Fibroblast of pulmonary artery (primary cell): ENCODE measurements at regions not wholly inside any gene's neighbourhood (a gene's known extent, or its start where the extent isn't known, plus 50 kb on each side); places are given as distances from the start of the nearest gene placed in this dataset.

ENCODE experiments used
- DNase-seq: peaks from one replicate; pipeline ENCODE4 v3.0.0-alpha.2; 2010; ENCODE audit warnings: low read depth
- H3K4me3 ChIP-seq: replicated peaks from 2 replicates; pipeline ENCODE4 v1.5.1; 2011; ENCODE audit warnings: low read depth, mild to moderate bottlenecking, control low read depth, low read length, moderate library complexity
- TF ChIP-seq, protein P1 (sequence below): IDR thresholded peaks from 2 replicates; pipeline ENCODE4 v1.5.1; 2011; ENCODE audit warnings: mild to moderate bottlenecking, control low read depth, low read length, inconsistent platforms; ENCODE audit errors: missing control alignments

DNA sequence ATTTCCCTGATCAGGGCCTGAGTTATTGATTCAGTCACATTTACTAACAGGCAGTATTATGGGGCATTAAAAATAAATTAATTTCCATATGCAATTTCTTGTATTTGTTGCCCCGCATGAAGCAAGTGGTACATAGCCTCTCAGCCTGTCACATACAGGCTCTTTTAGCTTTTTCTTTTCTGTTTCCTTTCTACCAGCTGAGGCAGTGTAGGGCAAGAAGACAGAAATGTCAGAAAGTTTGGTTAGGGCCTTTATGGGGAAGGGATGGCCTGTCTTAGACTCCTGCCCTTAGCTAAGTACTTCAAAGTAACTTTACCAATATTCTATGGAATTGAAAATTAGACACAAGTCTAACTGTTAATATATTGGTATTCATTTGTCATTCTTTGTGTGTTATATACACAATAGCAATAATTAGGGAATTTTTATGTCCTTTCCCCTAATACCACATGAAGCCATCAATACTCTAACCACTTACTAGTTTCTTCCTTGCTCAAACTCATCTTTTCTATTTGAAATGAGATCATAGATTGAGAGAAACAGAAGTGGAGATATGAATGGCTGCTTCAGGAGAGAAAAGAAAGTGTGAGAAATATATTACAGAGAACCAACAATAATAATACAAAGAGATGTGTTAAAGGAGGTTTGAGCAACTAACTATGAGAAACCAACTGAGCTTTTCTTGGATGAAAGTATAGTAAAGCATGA, 669.6 kb downstream of the PCDH17 start:
- no peak overlapping the region for H3K4me3 ChIP-seq
- TF ChIP-seq, protein P1, sequence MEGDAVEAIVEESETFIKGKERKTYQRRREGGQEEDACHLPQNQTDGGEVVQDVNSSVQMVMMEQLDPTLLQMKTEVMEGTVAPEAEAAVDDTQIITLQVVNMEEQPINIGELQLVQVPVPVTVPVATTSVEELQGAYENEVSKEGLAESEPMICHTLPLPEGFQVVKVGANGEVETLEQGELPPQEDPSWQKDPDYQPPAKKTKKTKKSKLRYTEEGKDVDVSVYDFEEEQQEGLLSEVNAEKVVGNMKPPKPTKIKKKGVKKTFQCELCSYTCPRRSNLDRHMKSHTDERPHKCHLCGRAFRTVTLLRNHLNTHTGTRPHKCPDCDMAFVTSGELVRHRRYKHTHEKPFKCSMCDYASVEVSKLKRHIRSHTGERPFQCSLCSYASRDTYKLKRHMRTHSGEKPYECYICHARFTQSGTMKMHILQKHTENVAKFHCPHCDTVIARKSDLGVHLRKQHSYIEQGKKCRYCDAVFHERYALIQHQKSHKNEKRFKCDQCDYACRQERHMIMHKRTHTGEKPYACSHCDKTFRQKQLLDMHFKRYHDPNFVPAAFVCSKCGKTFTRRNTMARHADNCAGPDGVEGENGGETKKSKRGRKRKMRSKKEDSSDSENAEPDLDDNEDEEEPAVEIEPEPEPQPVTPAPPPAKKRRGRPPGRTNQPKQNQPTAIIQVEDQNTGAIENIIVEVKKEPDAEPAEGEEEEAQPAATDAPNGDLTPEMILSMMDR: no peak
- no peak for DNase-seq

DNA sequence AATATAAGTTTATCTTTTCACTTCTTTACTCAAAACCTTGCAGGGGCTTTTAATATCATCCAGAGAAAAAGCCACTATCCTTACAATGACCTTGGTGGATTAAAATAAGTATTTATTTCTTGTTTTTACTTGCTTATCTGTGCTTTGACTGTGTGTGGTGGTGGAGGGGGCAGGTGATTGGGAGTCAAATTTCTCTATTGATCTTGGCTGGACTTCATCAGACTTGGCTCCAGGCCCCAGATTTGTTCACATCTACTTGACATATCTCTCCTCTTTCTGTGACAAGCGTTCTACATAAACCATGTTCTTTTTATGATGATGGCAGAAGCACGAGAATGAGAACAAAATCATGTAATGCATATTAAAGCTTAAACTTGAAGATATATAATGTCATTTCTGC, 670.8 kb downstream of the PCDH17 start:
- H3K4me3 ChIP-seq: no peak overlapping the region
- TF ChIP-seq, protein P1: no peak
- DNase-seq: no peak

DNA sequence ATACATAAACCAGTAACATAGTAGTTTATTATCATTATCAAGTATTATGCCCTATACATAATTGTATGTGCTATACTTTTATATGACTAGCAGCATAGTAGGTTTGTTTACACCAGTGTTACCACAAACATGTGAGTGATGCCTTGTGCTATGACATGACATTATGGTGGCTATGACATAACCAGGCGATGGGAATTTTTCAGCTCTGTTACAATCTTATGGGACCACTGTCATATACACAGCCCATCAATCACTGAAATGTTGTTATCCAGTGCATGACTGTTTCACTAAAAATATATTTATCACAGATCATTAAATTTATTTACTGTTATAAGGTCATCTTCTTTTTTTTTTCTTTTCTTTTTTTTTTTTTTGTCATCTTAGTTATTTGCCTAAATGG, 674.5 kb downstream of the PCDH17 start:
- TF ChIP-seq, protein P1: no peak
- DNase-seq: no peak
- no peak overlapping the region for H3K4me3 ChIP-seq

DNA sequence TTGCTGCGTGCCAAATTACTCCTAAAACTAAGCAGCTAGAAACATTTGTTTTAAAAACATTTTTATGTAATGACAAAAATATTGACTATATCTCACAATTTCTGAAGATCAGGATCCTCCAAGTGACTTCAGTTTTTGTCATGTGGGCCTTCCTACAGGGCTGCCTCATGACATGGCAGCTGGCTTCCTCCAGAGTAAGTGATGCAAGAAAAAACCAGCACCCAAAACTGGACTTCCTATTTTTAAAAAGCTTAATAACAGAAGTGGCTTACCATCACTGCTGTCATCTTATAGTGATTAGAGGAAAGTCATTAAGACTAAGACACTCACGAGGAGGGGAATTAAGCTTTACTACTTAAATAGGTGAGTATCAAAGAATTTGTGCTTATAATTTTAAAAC, 681.7 kb downstream of the PCDH17 start:
- no peak overlapping the region for H3K4me3 ChIP-seq
- TF ChIP-seq, protein P1: no peak
- DNase-seq: no peak

DNA sequence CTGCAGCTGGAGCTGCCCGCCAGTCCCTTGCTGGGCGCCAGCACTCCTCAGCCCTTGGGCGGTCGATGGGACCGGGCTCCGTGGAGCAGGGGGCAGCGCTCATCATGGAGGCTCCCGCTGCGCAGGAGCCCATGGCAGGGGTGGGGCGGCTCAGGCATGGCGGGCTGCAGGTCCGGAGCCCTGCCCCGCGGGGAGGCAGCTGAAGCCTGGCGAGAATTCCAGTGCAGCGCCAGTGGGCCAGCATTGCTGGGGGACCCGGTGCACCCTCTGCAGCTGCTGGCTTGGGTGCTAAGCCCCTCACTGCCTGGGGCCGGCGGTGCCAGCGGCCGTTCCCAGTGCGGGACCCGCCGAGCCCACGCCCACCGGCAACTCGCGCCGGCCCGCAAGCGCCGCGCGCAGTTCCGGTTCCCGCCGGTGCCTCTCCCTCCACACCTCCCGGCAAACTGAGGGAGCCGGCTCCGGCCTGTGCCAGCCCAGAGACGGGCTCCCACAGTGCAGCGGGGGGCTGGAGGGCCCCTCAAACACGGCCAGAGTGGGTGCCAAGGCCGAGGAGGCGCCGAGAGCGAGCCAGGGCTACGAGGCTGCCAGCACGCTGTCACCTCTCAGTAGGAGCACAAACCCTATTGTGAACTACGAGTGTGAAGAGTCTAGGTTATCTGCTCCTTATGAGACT, 687.1 kb downstream of the PCDH17 start:
- no peak for DNase-seq
- TF ChIP-seq, protein P1: no peak

DNA sequence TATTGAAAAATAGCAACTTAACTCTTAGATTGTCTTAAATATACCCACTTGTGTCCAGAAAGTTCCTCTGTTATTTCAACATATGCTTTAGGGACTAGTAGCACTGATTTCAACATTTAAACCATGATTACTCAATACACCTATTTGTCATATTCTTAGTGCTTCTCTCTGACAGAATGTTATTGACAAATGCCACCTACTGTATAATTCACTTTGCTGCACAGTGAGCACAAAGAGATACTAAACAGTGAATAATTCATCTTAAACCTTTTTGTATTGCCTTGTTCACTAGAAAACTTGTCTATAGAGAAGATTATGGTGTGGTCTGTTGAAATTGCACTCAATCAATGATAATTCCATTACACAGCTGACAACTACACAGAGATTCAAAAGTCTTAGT, 692.6 kb downstream of the PCDH17 start:
- TF ChIP-seq, protein P1: no peak
- no peak overlapping the region for H3K4me3 ChIP-seq
- DNase-seq: peak; percentile 3

More for the DNA sequence above, 687.1 kb downstream of the PCDH17 start:
- H3K4me3 ChIP-seq: no peak overlapping the region

DNA sequence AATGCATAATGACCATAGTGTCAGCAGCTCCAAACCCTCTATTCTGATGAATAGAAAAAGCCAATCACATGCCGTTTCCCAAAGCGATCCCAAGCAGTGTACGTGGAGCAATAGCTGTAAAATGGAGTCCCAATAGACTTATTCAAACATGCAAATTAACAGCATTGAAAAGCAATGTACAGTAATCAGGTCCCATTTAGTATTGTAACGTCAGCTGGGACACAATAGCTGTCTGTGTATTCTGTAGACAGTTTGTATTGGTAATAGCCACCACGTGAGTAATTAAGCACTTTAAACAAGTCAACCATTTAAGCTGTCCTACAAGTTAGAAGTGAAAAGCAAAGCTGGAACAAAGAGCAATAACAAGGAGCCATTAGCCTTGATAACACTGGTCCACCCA, 698.2 kb downstream of the PCDH17 start:
- DNase-seq: no peak
- no peak overlapping the region for H3K4me3 ChIP-seq
- TF ChIP-seq, protein P1: no peak
